GM21390 (cell line): ENCODE measurements at regions not wholly inside any gene's neighbourhood (a gene's known extent, or its start where the extent isn't known, plus 50 kb on each side); places are given as distances from the start of the nearest gene placed in this dataset.

ENCODE experiments used
- ATAC-seq: cut with Tn5 transposase; IDR thresholded peaks from one replicate; pipeline ENCODE4 v1.9.1; 2021; ENCODE audit not compliant: unreplicated experiment

- no peak for ATAC-seq
These were observed 2055.2 kb downstream of the MAT2B start for GRCh38 chr5:165560648-165561047.

- ATAC-seq, result no peak
These were observed 2060.5 kb downstream of the MAT2B start for GRCh38 chr5:165565911-165566310.

GRCh38 chr5:165569551-165569950, 2064.1 kb downstream of the MAT2B start:
- no peak for ATAC-seq

- ATAC-seq, result no peak
These were observed 2068.0 kb downstream of the MAT2B start for GRCh38 chr5:165573445-165573844.

GRCh38 chr5:165574100-165574499, 2068.7 kb downstream of the MAT2B start:
- no peak for ATAC-seq

- ATAC-seq, result no peak
These were observed 2071.4 kb downstream of the MAT2B start for GRCh38 chr5:165576678-165577275.

- ATAC-seq, result no peak
These were observed 2074.5 kb downstream of the MAT2B start for GRCh38 chr5:165579911-165580310.

- no peak for ATAC-seq
These were observed 2089.3 kb downstream of the MAT2B start for GRCh38 chr5:165594693-165595092.

- no peak for ATAC-seq
These were observed 2097.1 kb downstream of the MAT2B start for GRCh38 chr5:165602529-165602928.

- ATAC-seq, result no peak
These were observed 2101.6 kb downstream of the MAT2B start for GRCh38 chr5:165607026-165607425.

- no peak for ATAC-seq
These were observed 2104.5 kb downstream of the MAT2B start for GRCh38 chr5:165609871-165610270.

- ATAC-seq, result no peak
These were observed 2111.3 kb downstream of the MAT2B start for GRCh38 chr5:165616490-165617405.

- ATAC-seq, result no peak
These were observed 2112.1 kb downstream of the MAT2B start for GRCh38 chr5:165617491-165617890.

GRCh38 chr5:165620394-165620793, 2115.0 kb downstream of the MAT2B start:
- no peak for ATAC-seq

GRCh38 chr5:165622864-165623536, 2117.6 kb downstream of the MAT2B start:
- ATAC-seq, result no peak

GRCh38 chr5:165624166-165624946, 2118.9 kb downstream of the MAT2B start:
- no peak for ATAC-seq

GRCh38 chr5:165626161-165626560, 2120.7 kb downstream of the MAT2B start:
- ATAC-seq, result no peak

GRCh38 chr5:165627548-165628170, 2122.2 kb downstream of the MAT2B start:
- ATAC-seq, result no peak

- peak; percentile 89 for ATAC-seq
These were observed 2124.9 kb downstream of the MAT2B start for GRCh38 chr5:165630261-165630778.

- no peak for ATAC-seq
These were observed 2125.8 kb downstream of the MAT2B start for GRCh38 chr5:165631235-165631634.
